ENCODE measurements at regions not wholly inside any gene's neighbourhood (a gene's known extent, or its start where the extent isn't known, plus 50 kb on each side); places are given as distances from the start of the nearest gene placed in this dataset.

DNA sequence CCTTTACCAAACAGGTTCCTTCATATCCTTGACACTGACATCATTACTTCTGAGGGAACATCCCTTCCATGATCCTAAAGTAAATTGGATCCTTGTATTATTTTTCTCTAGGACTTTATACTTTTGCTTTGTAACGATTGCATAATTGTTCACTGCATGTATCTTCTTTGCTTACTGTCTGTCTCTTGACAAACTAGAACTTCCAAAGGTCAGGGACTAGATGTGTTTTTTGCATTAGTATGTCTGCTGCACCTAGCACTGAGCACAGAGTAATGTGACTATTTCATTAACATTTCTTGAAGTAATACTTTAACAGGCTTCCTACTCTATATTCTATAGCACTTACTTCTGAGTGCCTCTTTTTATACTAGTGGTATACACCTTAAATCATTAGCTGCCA is 976.6 kb upstream of the SORCS1 start:
- Histone ChIP-seq H3K27me3 (ENCODE audit: control insufficient read depth, insufficient read depth, low read length) (no peaks in the 10 kb centered on the region), H3K36me3 (ENCODE audit: control insufficient read depth, insufficient read depth, low read length) (no peaks in the 10 kb centered on the region), H3K9me3 (ENCODE audit: control insufficient read depth, insufficient read depth, low read length) (no peaks in the 10 kb centered on the region), H3K4me1 (ENCODE audit: control insufficient read depth, insufficient read depth, low read length) (no peaks in the 10 kb centered on the region), H3K4me3 (ENCODE audit: low read depth, low read length) (no peak overlapping the region), H3K27ac (ENCODE audit: low read depth, low read length) (no peak overlapping the region), H3K9ac (ENCODE audit: low read depth, low read length) (no peak overlapping the region)

DNA sequence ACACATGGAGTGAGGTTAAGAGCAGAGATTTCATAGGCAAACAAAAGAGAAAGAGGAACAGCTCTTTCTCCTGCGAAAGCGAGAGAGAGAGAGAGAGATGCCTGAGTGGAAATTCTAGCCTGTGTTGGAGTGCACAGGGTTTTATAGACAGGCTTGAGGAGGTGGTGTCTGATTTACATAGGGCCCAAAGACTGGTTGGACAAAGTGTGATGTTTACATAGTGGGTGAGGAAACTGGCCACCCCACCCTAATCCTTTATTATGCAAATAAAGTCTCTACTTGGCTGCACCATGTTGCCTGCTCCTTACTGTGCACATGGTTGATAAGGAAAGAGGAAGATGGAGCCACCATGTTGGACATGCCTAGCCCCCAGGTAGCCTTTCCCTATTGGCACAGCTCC is 967.8 kb upstream of the SORCS1 start:
- Histone ChIP-seq H3K27me3 (ENCODE audit: control insufficient read depth, insufficient read depth, low read length) (no peaks in the 10 kb centered on the region), H3K9me3 (ENCODE audit: control insufficient read depth, insufficient read depth, low read length) (no peaks in the 10 kb centered on the region), H3K9ac (ENCODE audit: low read depth, low read length) (no peak overlapping the region), H3K36me3 (ENCODE audit: control insufficient read depth, insufficient read depth, low read length) (no peaks in the 10 kb centered on the region), H3K4me3 (ENCODE audit: low read depth, low read length) (no peak overlapping the region), H3K27ac (ENCODE audit: low read depth, low read length) (no peak overlapping the region), H3K4me1 (ENCODE audit: control insufficient read depth, insufficient read depth, low read length) (no peaks in the 10 kb centered on the region)

DNA sequence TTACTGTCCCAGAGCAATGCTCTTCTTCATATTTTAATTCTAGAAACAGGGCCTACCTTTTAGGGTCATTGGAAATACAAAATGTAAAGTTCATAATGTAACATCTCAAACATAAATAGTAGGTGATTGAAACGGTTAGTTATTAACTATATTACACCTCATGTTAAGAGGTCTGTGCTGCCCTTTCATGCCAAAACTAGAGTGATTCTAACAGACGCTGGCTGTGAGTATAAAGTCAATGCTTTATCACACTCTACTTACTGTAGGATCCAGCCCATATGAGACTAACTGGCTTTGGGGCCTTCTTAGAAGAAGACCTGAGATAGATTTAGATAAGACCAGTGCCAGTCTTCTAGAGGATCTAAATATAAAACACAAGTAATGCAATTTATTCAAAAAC is 966.1 kb upstream of the SORCS1 start:
- Histone ChIP-seq H3K9ac (ENCODE audit: low read depth, low read length) (no peak overlapping the region), H3K4me3 (ENCODE audit: low read depth, low read length) (no peak overlapping the region), H3K4me1 (ENCODE audit: control insufficient read depth, insufficient read depth, low read length) (no peaks in the 10 kb centered on the region), H3K36me3 (ENCODE audit: control insufficient read depth, insufficient read depth, low read length) (no peaks in the 10 kb centered on the region), H3K9me3 (ENCODE audit: control insufficient read depth, insufficient read depth, low read length) (no peaks in the 10 kb centered on the region), H3K27ac (ENCODE audit: low read depth, low read length) (no peak overlapping the region), H3K27me3 (ENCODE audit: control insufficient read depth, insufficient read depth, low read length) (no peaks in the 10 kb centered on the region)

DNA sequence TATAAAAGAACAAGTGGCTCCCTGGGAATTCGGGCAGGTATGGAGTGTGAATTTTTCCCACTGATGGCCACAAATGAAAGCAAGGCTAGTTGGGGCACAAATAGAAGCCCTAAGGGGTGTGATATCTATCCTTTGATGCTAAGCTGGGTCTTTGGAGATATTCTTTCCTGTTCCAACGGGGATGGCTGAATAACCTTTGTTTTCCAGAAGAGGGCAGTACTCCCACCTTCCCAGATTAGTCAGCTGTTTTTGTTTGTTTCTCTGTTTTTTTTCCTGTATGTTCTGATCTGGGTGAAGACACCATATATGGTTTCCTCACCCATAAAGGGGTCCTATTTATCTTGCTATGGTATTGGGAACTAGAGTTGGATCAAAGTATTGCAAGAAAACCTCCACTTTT is 947.7 kb upstream of the SORCS1 start:
- Histone ChIP-seq H3K36me3 (ENCODE audit: control insufficient read depth, insufficient read depth, low read length) (no peaks in the 10 kb centered on the region), H3K27me3 (ENCODE audit: control insufficient read depth, insufficient read depth, low read length) (no peaks in the 10 kb centered on the region), H3K4me3 (ENCODE audit: low read depth, low read length) (no peak overlapping the region), H3K9me3 (ENCODE audit: control insufficient read depth, insufficient read depth, low read length) (no peaks in the 10 kb centered on the region), H3K4me1 (ENCODE audit: control insufficient read depth, insufficient read depth, low read length) (peaks cover 10% of the 10 kb centered on the region; the same call in 1 of the 2 replicates), H3K9ac (ENCODE audit: low read depth, low read length) (no peak overlapping the region), H3K27ac (ENCODE audit: low read depth, low read length) (no peak overlapping the region)

DNA sequence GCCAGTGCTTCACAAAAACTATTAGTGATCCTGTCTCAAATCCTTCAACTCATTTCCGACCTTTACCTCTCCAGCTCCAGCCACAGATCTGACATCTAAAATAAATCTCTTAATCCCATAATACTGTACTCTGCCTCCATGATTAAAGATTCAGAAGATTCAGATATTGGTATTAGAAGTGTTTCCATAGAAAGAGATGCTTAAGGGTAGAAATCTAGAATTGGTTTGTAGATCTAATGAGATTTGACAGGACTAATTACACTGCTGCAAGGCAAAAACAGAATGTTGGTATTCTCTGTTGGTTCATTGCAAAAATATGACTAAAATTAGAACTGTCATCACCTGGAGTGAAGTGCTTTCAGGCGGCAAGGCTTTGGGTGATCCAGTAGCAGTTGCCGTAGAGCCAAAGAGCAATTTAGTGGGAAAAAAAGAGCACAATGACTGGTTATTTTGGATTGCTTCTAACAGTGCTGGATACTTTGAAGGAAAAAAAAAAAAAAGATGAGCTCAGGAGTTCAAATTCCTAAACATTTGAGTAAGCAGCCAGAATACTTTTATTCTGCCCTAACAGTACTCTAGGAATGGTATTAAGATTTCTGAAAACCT is 940.1 kb upstream of the SORCS1 start:
- Histone ChIP-seq H3K4me3 (ENCODE audit: low read depth, low read length) (no peak overlapping the region), H3K9me3 (ENCODE audit: control insufficient read depth, insufficient read depth, low read length) (no peaks in the 10 kb centered on the region), H3K9ac (ENCODE audit: low read depth, low read length) (no peak overlapping the region), H3K27ac (ENCODE audit: low read depth, low read length) (no peak overlapping the region), H3K36me3 (ENCODE audit: control insufficient read depth, insufficient read depth, low read length) (no peaks in the 10 kb centered on the region), H3K4me1 (ENCODE audit: control insufficient read depth, insufficient read depth, low read length) (peaks cover 10% of the 10 kb centered on the region; the same call in 1 of the 2 replicates), H3K27me3 (ENCODE audit: control insufficient read depth, insufficient read depth, low read length) (no peaks in the 10 kb centered on the region)

DNA sequence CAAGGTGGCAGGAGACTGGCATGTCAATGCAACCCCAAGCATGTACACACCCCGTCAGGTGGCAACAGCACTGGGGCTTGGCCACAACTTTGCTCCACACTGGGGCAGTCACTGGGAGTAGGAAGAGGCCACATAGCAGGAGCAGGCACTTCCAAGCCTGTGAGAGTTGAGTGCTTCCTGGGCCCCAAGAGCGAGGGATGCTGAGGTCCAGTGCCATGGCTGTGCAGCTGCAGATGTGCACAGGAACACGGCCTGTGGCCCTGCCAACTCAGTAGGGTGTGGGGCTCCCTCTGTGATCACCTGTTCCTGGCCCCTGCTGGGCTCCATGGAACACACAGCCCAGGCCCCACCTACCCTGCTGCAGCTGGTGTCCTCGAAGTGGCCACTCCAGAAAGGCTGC is 932.8 kb upstream of the SORCS1 start:
- Histone ChIP-seq H3K4me3 (ENCODE audit: low read depth, low read length) (no peak overlapping the region), H3K4me1 (ENCODE audit: control insufficient read depth, insufficient read depth, low read length) (no peaks in the 10 kb centered on the region), H3K9ac (ENCODE audit: low read depth, low read length) (no peak overlapping the region), H3K9me3 (ENCODE audit: control insufficient read depth, insufficient read depth, low read length) (no peaks in the 10 kb centered on the region), H3K36me3 (ENCODE audit: control insufficient read depth, insufficient read depth, low read length) (no peaks in the 10 kb centered on the region), H3K27ac (ENCODE audit: low read depth, low read length) (no peak overlapping the region), H3K27me3 (ENCODE audit: control insufficient read depth, insufficient read depth, low read length) (no peaks in the 10 kb centered on the region)

DNA sequence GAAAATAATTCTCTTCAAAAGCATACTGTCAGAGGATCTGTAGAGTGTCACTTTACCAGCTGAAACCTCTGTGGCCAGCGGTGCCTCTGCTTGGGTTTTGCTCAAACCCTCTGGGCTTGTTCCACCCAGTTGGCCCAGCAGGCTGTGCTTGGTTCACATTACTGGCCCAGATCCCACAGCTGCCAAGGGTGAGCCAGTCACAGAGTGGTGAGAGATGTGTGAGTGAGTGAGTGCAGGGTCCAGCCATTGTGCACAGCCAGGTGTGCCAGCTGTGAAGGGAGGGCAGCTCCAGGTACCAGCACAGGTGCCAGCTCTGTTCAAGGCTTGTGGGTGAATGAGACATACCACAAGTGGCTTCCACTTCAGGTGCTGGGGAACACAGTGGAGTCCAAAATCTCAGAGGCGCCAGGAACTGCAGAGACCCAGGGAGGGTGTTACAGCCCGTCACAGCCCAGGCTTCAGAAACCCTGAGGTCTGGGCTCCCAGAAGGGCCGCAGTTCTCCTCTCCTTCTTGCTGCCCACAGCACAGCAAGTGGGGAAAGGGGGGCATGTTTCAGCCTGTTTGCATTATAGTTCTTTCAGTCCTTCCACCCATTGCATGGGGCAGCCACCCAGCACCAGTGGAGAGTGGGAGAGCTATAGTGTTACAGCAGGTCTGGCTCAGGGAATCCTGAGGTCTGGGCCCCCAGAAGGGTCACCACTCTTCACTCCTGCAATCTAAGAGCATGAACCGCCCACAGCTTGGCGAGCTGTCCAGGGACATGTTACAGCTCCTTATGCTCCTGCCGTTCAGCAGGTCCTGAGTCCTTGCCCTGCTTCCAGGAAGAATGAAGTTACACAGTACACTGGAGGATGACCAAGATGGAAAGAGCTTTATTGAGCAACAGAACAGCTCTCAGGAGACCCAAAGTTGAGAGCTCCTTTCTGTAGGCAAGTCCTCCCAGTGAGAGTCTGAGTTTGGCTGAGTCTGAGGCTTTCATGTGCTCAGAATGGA is 931.7 kb upstream of the SORCS1 start:
- Histone ChIP-seq H3K9me3 (ENCODE audit: control insufficient read depth, insufficient read depth, low read length) (no peaks in the 10 kb centered on the region), H3K4me3 (ENCODE audit: low read depth, low read length) (no peak overlapping the region), H3K27ac (ENCODE audit: low read depth, low read length) (no peak overlapping the region), H3K36me3 (ENCODE audit: control insufficient read depth, insufficient read depth, low read length) (no peaks in the 10 kb centered on the region), H3K4me1 (ENCODE audit: control insufficient read depth, insufficient read depth, low read length) (no peaks in the 10 kb centered on the region), H3K27me3 (ENCODE audit: control insufficient read depth, insufficient read depth, low read length) (no peaks in the 10 kb centered on the region), H3K9ac (ENCODE audit: low read depth, low read length) (no peak overlapping the region)

DNA sequence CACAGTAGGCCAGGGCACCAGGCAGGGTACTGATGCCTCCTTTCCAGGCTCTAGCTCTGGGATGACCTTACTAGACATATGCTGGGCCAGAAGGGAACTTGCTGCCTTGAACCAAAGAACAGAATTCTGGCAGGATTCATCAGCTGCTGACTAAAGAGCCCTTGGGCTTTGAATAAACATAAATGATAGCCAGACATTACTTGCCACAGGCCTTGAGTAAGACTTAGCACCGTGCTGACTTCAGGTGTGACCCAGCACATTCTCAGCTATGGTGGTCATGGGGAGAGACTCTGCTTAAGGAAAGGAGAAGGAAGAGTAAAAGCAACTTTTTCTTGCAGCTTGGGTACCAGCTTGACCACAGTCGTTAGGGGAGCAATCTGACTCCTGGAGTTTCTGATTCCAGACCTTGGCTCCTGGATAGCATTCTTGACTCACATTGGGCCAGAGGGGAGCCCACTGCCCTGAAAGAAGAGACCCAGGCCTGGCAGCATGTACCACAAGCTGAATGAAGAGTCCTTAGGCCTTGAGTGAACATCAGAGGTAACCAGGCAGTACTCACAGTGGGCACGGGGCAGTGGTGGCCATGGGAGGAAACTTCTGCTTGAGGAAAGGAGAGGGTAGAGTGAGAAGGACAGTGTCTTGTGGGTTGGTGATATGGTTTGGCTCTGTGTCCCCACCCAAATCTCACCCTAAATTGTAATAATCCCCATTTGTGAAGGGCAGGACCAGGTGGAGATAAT is 926.1 kb upstream of the SORCS1 start:
- H3K9me3 ChIP-seq (ENCODE audit: control insufficient read depth, insufficient read depth, low read length), result no peaks in the 10 kb centered on the region
- no peak overlapping the region for H3K9ac ChIP-seq (ENCODE audit: low read depth, low read length)
- no peaks in the 10 kb centered on the region for H3K4me1 ChIP-seq (ENCODE audit: control insufficient read depth, insufficient read depth, low read length)
- no peaks in the 10 kb centered on the region for H3K27me3 ChIP-seq (ENCODE audit: control insufficient read depth, insufficient read depth, low read length)
- H3K27ac ChIP-seq (ENCODE audit: low read depth, low read length), result no peak overlapping the region
- H3K36me3 ChIP-seq (ENCODE audit: control insufficient read depth, insufficient read depth, low read length), result no peaks in the 10 kb centered on the region
- no peak overlapping the region for H3K4me3 ChIP-seq (ENCODE audit: low read depth, low read length)

DNA sequence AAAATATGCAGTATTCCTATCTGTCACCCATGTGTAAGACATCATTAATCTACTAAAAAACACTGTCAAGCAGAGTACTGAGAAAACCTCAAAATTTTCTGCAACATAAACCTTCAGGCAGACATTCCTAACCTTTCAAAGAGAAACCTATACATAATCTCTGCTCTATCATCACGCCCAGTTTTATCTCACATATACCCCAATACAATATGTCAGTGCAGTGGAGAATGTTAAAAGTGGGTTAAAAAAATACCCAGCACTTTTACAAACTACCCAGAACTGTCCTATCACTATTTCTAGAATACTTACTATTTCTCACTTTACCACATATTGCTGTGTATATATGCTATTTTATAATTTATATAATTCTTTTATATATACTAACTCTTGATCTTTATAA is 922.0 kb upstream of the SORCS1 start:
- H3K9ac ChIP-seq (ENCODE audit: low read depth, low read length), result no peak overlapping the region
- no peak overlapping the region for H3K27ac ChIP-seq (ENCODE audit: low read depth, low read length)
- H3K4me1 ChIP-seq (ENCODE audit: control insufficient read depth, insufficient read depth, low read length), result peaks cover 9% of the 10 kb centered on the region; the same call in 1 of the 2 replicates
- H3K4me3 ChIP-seq (ENCODE audit: low read depth, low read length), result no peak overlapping the region
- H3K36me3 ChIP-seq (ENCODE audit: control insufficient read depth, insufficient read depth, low read length), result no peaks in the 10 kb centered on the region
- H3K9me3 ChIP-seq (ENCODE audit: control insufficient read depth, insufficient read depth, low read length), result no peaks in the 10 kb centered on the region
- H3K27me3 ChIP-seq (ENCODE audit: control insufficient read depth, insufficient read depth, low read length), result no peaks in the 10 kb centered on the region

DNA sequence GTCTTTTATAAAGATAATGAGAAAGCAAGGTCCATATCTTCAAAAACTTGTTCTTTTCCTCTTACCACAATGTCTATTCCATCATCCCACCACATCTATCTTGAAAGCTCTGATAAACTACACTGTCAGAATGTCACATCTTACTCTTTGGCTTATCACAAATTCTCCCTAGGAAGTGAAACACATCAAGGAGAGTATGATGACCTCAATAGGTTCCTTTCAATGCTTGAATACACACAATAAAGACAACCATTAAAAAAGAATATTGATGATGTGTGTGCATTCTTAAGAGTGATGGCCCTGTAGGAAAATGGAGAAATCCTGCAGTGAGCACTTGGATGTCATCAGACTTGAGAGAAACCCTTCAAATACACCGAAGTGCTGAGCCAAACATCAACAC is 918.1 kb upstream of the SORCS1 start:
- H3K36me3 ChIP-seq (ENCODE audit: control insufficient read depth, insufficient read depth, low read length), result no peaks in the 10 kb centered on the region
- no peak overlapping the region for H3K27ac ChIP-seq (ENCODE audit: low read depth, low read length)
- H3K9me3 ChIP-seq (ENCODE audit: control insufficient read depth, insufficient read depth, low read length), result no peaks in the 10 kb centered on the region
- peaks cover 9% of the 10 kb centered on the region; the same call in 1 of the 2 replicates for H3K4me1 ChIP-seq (ENCODE audit: control insufficient read depth, insufficient read depth, low read length)
- H3K4me3 ChIP-seq (ENCODE audit: low read depth, low read length), result no peak overlapping the region
- H3K27me3 ChIP-seq (ENCODE audit: control insufficient read depth, insufficient read depth, low read length), result no peaks in the 10 kb centered on the region
- H3K9ac ChIP-seq (ENCODE audit: low read depth, low read length), result no peak overlapping the region

DNA sequence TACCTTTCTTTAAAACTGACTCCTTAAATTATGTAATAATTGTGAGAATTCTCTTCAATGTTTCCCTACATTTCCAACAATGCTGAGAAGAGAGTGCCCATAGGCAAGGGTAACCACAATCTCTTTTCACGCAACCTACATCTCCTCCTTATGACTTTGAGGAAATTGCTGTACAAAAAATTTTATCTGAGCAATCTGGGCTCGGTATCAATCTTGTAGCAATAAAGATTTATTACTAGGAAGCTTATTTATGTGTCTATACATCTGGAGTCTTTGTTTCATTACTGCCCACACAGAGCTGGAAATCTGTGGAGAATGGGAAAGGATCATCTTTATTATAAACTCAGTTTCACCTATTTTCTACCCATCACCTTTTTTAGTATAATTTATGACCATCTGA is 913.8 kb upstream of the SORCS1 start:
- Histone ChIP-seq H3K4me3 (ENCODE audit: low read depth, low read length) (no peak overlapping the region), H3K27me3 (ENCODE audit: control insufficient read depth, insufficient read depth, low read length) (no peaks in the 10 kb centered on the region), H3K9ac (ENCODE audit: low read depth, low read length) (no peak overlapping the region), H3K4me1 (ENCODE audit: control insufficient read depth, insufficient read depth, low read length) (no peaks in the 10 kb centered on the region), H3K27ac (ENCODE audit: low read depth, low read length) (no peak overlapping the region), H3K36me3 (ENCODE audit: control insufficient read depth, insufficient read depth, low read length) (no peaks in the 10 kb centered on the region), H3K9me3 (ENCODE audit: control insufficient read depth, insufficient read depth, low read length) (no peaks in the 10 kb centered on the region)

Data from HUES48 (cell line).